GM23338 (cell line): ENCODE measurements at regions not wholly inside any gene's neighbourhood (a gene's known extent, or its start where the extent isn't known, plus 50 kb on each side); places are given as distances from the start of the nearest gene placed in this dataset.

Source experiments
- ATAC-seq: fragments of 200-7000 bp; cut with Tn5 transposase; 3 replicates; pipeline ENCODE4 v1.9.1; 2020
- DNase-seq: peaks from one replicate; pipeline ENCODE4 v3.0.0-alpha.2; 2015; ENCODE audit warnings: low spot score
- H2AFZ ChIP-seq: fragments of 200-600 bp; sonication (generic); 2 replicates; pipeline ENCODE4 v1.8.0; 2016; ENCODE audit warnings: antibody characterized with exemption, mild to moderate bottlenecking, moderate library complexity
- H3F3A ChIP-seq: fragments of 200-600 bp; sonication (generic); replicated peaks from 2 replicates; pipeline ENCODE4 v1.8.0; 2017; ENCODE audit warnings: antibody characterized with exemption, mixed run types, low read depth
- H3K27ac ChIP-seq: fragments of 200-600 bp; sonication (generic); 2 replicates; pipeline ENCODE4 v1.6.1; 2016; ENCODE audit warnings: low read depth
- H3K27me3 ChIP-seq: fragments of 200-600 bp; sonication (generic); 2 replicates; pipeline ENCODE4 v1.8.0; 2016; ENCODE audit warnings: mild to moderate bottlenecking, mixed run types, moderate library complexity; ENCODE audit not compliant: insufficient read depth
- H3K36me3 ChIP-seq: fragments of 200-600 bp; sonication (generic); 2 replicates; pipeline ENCODE4 v1.8.0; 2016; ENCODE audit warnings: mild to moderate bottlenecking; ENCODE audit not compliant: insufficient read depth
- H3K4me1 ChIP-seq: fragments of 200-600 bp; sonication (generic); 2 replicates; pipeline ENCODE4 v1.8.0; 2016; ENCODE audit warnings: mild to moderate bottlenecking, moderate library complexity; ENCODE audit not compliant: insufficient read depth
- H3K4me2 ChIP-seq: fragments of 200-600 bp; sonication (generic); 2 replicates; pipeline ENCODE4 v1.7.1; 2017; ENCODE audit warnings: mixed run types
- H3K4me3 ChIP-seq: fragments of 200-600 bp; sonication (generic); 2 replicates; pipeline ENCODE4 v1.6.1; 2016; ENCODE audit warnings: mixed run types
- H3K79me2 ChIP-seq: fragments of 200-600 bp; sonication (generic); replicated peaks from 2 replicates; pipeline ENCODE4 v1.8.0; 2017; ENCODE audit warnings: mild to moderate bottlenecking; ENCODE audit not compliant: insufficient read depth
- H3K9me2 ChIP-seq: fragments of 200-600 bp; sonication (generic); 2 replicates; pipeline ENCODE4 v1.8.0; 2017; ENCODE audit not compliant: insufficient read depth
- H4K20me1 ChIP-seq: fragments of 200-600 bp; sonication (generic); replicated peaks from 2 replicates; pipeline ENCODE4 v1.8.0; 2017; ENCODE audit warnings: mild to moderate bottlenecking; ENCODE audit not compliant: insufficient read depth
- H3K27ac Mint-ChIP-seq: 2 replicates; pipeline ENCODE4 v1.8.0; 2020; ENCODE audit warnings: inconsistent platforms, mild to moderate bottlenecking, moderate library complexity, mixed read lengths
- H3K27me3 Mint-ChIP-seq: 3 replicates; pipeline ENCODE4 v1.8.0; 2022; ENCODE audit warnings: low read depth, mild to moderate bottlenecking, moderate library complexity, mixed read lengths, inconsistent platforms; ENCODE audit not compliant: insufficient read depth, poor library complexity
- H3K36me3 Mint-ChIP-seq: 3 replicates; pipeline ENCODE4 v1.8.0; 2021; ENCODE audit warnings: low read depth, mild to moderate bottlenecking, inconsistent platforms, moderate library complexity, mixed read lengths
- H3K4me1 Mint-ChIP-seq: 3 replicates; pipeline ENCODE4 v1.8.0; 2020; ENCODE audit warnings: mild to moderate bottlenecking, inconsistent platforms, mixed read lengths
- H3K4me3 Mint-ChIP-seq: 3 replicates; pipeline ENCODE4 v1.8.0; 2021; ENCODE audit warnings: moderate library complexity, mild to moderate bottlenecking, inconsistent platforms, mixed read lengths
- H3K9me3 Mint-ChIP-seq: 3 replicates; pipeline ENCODE4 v1.8.0; 2020; ENCODE audit warnings: moderate library complexity, mild to moderate bottlenecking, inconsistent platforms, mixed read lengths
- CREB1 ChIP-seq: fragments of 250-450 bp; sonication (Bioruptor Pico); IDR thresholded peaks from 2 replicates; pipeline ENCODE4 v1.5.0; 2020; ENCODE audit warnings: low read depth, mild to moderate bottlenecking, moderate library complexity
- CTCF ChIP-seq, 2 experiments: fragments of 200-600 bp in 1 of 2; sonication (generic) in 1 of 2; conservative IDR thresholded peaks; 2 replicates each; pipeline versions ENCODE4 v1.5.1 to v1.6.1; 2016 to 2017; ENCODE audit warnings: antibody characterized with exemption in 2 of 2, low read depth in 2 of 2, mild to moderate bottlenecking in 2 of 2, moderate library complexity in 1 of 2
- ETS1 ChIP-seq: IDR thresholded peaks from 2 replicates; pipeline ENCODE4 v1.6.1; 2016; ENCODE audit warnings: antibody characterized with exemption
- EZH2 ChIP-seq: fragments of 200-600 bp; sonication (generic); IDR thresholded peaks from one replicate; pipeline ENCODE4 v1.8.0; 2017; ENCODE audit warnings: antibody characterized with exemption, mild to moderate bottlenecking, low read depth; ENCODE audit not compliant: unreplicated experiment
- EZH2phosphoT487 ChIP-seq: fragments of 200-600 bp; sonication (generic); IDR thresholded peaks from one replicate; pipeline ENCODE4 v1.8.1; 2018; ENCODE audit warnings: antibody characterized with exemption; ENCODE audit not compliant: unreplicated experiment
- JUNB ChIP-seq: IDR thresholded peaks from one replicate; pipeline ENCODE4 v1.6.1; 2016; ENCODE audit warnings: antibody characterized with exemption; ENCODE audit not compliant: unreplicated experiment
- NANOG ChIP-seq: IDR thresholded peaks from 2 replicates; pipeline ENCODE4 v1.6.1; 2016; ENCODE audit warnings: antibody characterized with exemption, borderline replicate concordance
- POLR2AphosphoS5 ChIP-seq: IDR thresholded peaks from 2 replicates; pipeline ENCODE4 v1.6.1; 2016; ENCODE audit warnings: antibody characterized with exemption, low read depth
- REST ChIP-seq: IDR thresholded peaks from one replicate; pipeline ENCODE4 v1.6.1; 2018; ENCODE audit warnings: antibody characterized with exemption; ENCODE audit not compliant: unreplicated experiment
- STAT1 ChIP-seq: IDR thresholded peaks from one replicate; pipeline ENCODE4 v1.6.1; 2016; ENCODE audit warnings: antibody characterized with exemption; ENCODE audit not compliant: unreplicated experiment
- ZNF114 ChIP-seq: fragments of 250-450 bp; sonication (Bioruptor Pico); IDR thresholded peaks from 2 replicates; pipeline ENCODE4 v1.5.0; 2020; ENCODE audit warnings: mild to moderate bottlenecking, moderate library complexity
- ZNF331 ChIP-seq: fragments of 250-450 bp; sonication (Bioruptor Pico); IDR thresholded peaks from 2 replicates; pipeline ENCODE4 v1.5.0; 2020; ENCODE audit warnings: low read depth, mild to moderate bottlenecking, moderate library complexity
- TF ChIP-seq, protein P1 (sequence below): fragments of 250-450 bp; sonication (Bioruptor Pico); IDR thresholded peaks from 2 replicates; pipeline ENCODE4 v1.5.0; 2020; ENCODE audit warnings: mild to moderate bottlenecking, moderate library complexity

GRCh38 chr2:195316486-195316885, 340.5 kb upstream of the SLC39A10 start:
- Histone ChIP-seq H3K9me2 (no peaks in the 10 kb centered on the region), H3F3A (no peaks in the 10 kb centered on the region), H2AFZ (no peak overlapping the region), H3K36me3 (no peaks in the 10 kb centered on the region), H3K4me2 (no peak overlapping the region), H3K4me3 (no peak overlapping the region), H3K27ac (no peak overlapping the region), H3K4me1 (peaks cover 4% of the 10 kb centered on the region; the same call in 1 of the 2 replicates), H4K20me1 (no peaks in the 10 kb centered on the region), H3K27me3 (no peaks in the 10 kb centered on the region), H3K79me2 (no peaks in the 10 kb centered on the region)
- no peak for ATAC-seq
- DNase-seq, result no peak
- Mint-ChIP-seq H3K4me1 (peaks cover 4% of the 10 kb centered on the region; the same call in 2 of the 3 replicates), H3K9me3 (no peaks in the 10 kb centered on the region), H3K36me3 (no peaks in the 10 kb centered on the region), H3K27ac (no peak overlapping the region), H3K27me3 (no peaks in the 10 kb centered on the region), H3K4me3 (no peak overlapping the region)
- TF ChIP-seq ZNF331 (CRISPR knock-in tag) (no peak), ETS1 (no peak), POLR2AphosphoS5 (no peak), CTCF (conservative IDR thresholded peaks at IDR 0.05; ENCODE audit: low read depth in 2 of 2) (no peak), EZH2phosphoT487 (no peak), EZH2 (no peak), JUNB (no peak), CREB1 (no peak), NANOG (no peak), ZNF114 (CRISPR knock-in tag) (no peak), STAT1 (no peak), REST (no peak)
- TF ChIP-seq, protein P1, sequence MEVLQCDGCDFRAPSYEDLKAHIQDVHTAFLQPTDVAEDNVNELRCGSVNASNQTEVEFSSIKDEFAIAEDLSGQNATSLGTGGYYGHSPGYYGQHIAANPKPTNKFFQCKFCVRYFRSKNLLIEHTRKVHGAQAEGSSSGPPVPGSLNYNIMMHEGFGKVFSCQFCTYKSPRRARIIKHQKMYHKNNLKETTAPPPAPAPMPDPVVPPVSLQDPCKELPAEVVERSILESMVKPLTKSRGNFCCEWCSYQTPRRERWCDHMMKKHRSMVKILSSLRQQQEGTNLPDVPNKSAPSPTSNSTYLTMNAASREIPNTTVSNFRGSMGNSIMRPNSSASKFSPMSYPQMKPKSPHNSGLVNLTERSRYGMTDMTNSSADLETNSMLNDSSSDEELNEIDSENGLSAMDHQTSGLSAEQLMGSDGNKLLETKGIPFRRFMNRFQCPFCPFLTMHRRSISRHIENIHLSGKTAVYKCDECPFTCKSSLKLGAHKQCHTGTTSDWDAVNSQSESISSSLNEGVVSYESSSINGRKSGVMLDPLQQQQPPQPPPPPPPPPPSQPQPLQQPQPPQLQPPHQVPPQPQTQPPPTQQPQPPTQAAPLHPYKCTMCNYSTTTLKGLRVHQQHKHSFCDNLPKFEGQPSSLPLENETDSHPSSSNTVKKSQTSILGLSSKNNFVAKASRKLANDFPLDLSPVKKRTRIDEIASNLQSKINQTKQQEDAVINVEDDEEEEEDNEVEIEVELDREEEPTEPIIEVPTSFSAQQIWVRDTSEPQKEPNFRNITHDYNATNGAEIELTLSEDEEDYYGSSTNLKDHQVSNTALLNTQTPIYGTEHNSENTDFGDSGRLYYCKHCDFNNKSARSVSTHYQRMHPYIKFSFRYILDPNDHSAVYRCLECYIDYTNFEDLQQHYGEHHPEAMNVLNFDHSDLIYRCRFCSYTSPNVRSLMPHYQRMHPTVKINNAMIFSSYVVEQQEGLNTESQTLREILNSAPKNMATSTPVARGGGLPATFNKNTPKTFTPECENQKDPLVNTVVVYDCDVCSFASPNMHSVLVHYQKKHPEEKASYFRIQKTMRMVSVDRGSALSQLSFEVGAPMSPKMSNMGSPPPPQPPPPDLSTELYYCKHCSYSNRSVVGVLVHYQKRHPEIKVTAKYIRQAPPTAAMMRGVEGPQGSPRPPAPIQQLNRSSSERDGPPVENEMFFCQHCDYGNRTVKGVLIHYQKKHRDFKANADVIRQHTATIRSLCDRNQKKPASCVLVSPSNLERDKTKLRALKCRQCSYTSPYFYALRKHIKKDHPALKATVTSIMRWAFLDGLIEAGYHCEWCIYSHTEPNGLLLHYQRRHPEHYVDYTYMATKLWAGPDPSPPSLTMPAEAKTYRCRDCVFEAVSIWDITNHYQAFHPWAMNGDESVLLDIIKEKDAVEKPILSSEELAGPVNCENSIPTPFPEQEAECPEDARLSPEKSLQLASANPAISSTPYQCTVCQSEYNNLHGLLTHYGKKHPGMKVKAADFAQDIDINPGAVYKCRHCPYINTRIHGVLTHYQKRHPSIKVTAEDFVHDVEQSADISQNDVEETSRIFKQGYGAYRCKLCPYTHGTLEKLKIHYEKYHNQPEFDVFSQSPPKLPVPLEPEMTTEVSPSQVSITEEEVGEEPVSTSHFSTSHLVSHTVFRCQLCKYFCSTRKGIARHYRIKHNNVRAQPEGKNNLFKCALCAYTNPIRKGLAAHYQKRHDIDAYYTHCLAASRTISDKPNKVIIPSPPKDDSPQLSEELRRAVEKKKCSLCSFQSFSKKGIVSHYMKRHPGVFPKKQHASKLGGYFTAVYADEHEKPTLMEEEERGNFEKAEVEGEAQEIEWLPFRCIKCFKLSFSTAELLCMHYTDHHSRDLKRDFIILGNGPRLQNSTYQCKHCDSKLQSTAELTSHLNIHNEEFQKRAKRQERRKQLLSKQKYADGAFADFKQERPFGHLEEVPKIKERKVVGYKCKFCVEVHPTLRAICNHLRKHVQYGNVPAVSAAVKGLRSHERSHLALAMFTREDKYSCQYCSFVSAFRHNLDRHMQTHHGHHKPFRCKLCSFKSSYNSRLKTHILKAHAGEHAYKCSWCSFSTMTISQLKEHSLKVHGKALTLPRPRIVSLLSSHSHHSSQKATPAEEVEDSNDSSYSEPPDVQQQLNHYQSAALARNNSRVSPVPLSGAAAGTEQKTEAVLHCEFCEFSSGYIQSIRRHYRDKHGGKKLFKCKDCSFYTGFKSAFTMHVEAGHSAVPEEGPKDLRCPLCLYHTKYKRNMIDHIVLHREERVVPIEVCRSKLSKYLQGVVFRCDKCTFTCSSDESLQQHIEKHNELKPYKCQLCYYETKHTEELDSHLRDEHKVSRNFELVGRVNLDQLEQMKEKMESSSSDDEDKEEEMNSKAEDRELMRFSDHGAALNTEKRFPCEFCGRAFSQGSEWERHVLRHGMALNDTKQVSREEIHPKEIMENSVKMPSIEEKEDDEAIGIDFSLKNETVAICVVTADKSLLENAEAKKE (CRISPR knock-in tag), result no peak
